HG03571 (cell line): ENCODE measurements at regions not wholly inside any gene's neighbourhood (a gene's known extent, or its start where the extent isn't known, plus 50 kb on each side); places are given as distances from the start of the nearest gene placed in this dataset.

Experiments
- ATAC-seq: cut with Tn5 transposase; IDR thresholded peaks from one replicate; pipeline ENCODE4 v1.9.1; 2021; ENCODE audit not compliant: unreplicated experiment

GRCh38 chr10:94085766-94086437 is 92.2 kb downstream of the PLCE1 start:
- ATAC-seq: no peak

GRCh38 chr10:94088926-94089381 is 95.2 kb downstream of the PLCE1 start:
- no peak for ATAC-seq

GRCh38 chr10:94091649-94092048 is 97.9 kb downstream of the PLCE1 start:
- ATAC-seq: no peak

- no peak for ATAC-seq
Measured at GRCh38 chr10:94092848-94093247, 99.1 kb downstream of the PLCE1 start.

- ATAC-seq: no peak
Measured at GRCh38 chr10:94093286-94093905, 99.7 kb downstream of the PLCE1 start.

- no peak for ATAC-seq
Measured at GRCh38 chr10:94094540-94094939, 100.8 kb downstream of the PLCE1 start.

- ATAC-seq: no peak
Measured at GRCh38 chr10:94097656-94098055, 103.9 kb downstream of the PLCE1 start.

- no peak for ATAC-seq
Measured at GRCh38 chr10:94098896-94099295, 105.2 kb downstream of the PLCE1 start.

GRCh38 chr10:94101894-94102293 is 108.2 kb downstream of the PLCE1 start:
- no peak for ATAC-seq

GRCh38 chr10:94102436-94102835 is 108.7 kb downstream of the PLCE1 start:
- no peak for ATAC-seq

GRCh38 chr10:94103192-94103591 is 109.5 kb downstream of the PLCE1 start:
- ATAC-seq: no peak

GRCh38 chr10:94103801-94104221 is 110.1 kb downstream of the PLCE1 start:
- no peak for ATAC-seq

- ATAC-seq: no peak
Measured at GRCh38 chr10:94104316-94105000, 110.7 kb downstream of the PLCE1 start.

- no peak for ATAC-seq
Measured at GRCh38 chr10:94105226-94105625, 111.5 kb downstream of the PLCE1 start.

- ATAC-seq: no peak
Measured at GRCh38 chr10:94107191-94107590, 113.5 kb downstream of the PLCE1 start.

GRCh38 chr10:94108200-94108599 is 114.5 kb downstream of the PLCE1 start:
- ATAC-seq: no peak

GRCh38 chr10:94111367-94111766 is 117.6 kb downstream of the PLCE1 start:
- no peak for ATAC-seq

GRCh38 chr10:94112321-94112720 is 118.6 kb downstream of the PLCE1 start:
- no peak for ATAC-seq

GRCh38 chr10:94115725-94116124 is 122.0 kb downstream of the PLCE1 start:
- ATAC-seq: no peak

- no peak for ATAC-seq
Measured at GRCh38 chr10:94116848-94117247, 123.1 kb downstream of the PLCE1 start.

GRCh38 chr10:94122211-94122610 is 128.5 kb downstream of the PLCE1 start:
- no peak for ATAC-seq
